ENCODE measurements at regions not wholly inside any gene's neighbourhood (a gene's known extent, or its start where the extent isn't known, plus 50 kb on each side); places are given as distances from the start of the nearest gene placed in this dataset.
"Not testable (repeated sequence)": the region's sequence is repeated elsewhere in the genome, so short reads cannot be mapped to it uniquely, and the experiment has no call there.

DNA sequence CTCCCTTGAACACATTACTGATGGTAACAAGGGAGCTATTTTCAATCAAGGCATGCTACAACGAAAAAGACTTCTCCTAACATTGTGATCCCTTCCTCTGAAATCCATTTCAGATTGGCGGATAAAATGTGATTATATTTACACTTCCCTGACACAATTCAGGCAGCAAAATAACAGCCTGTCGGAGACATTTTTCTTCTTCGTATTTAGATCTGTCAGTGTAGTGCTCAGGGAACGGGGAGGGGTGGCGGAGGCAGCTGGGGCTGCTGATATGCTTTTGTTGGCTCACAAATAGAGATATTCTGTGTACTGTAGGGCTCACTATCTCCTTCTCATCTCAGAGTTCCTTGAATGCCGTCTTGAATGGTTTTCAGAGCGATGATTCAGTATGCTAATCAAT, 1261.7 kb upstream of the AUTS2 start:
- no peak for DNase-seq

DNA sequence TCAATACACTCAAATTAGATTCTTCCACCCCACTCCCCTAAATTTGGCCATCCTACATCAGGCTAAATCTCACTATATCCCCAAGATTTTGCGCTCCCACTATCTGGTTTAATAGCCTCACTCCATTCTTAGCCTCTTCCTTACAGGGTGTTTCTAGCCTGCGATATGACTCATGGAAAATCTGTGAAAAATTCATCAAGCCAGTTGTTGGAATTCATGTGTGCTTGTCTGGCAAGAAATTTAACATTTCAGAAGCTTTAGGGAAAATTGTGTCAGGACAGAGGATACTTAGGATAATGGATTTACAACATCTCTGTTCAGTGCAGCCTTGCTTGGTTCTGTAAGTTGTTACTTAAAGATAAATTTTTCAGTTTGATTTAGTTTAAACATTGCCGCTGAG, 1249.9 kb upstream of the AUTS2 start:
- no peak for DNase-seq

DNA sequence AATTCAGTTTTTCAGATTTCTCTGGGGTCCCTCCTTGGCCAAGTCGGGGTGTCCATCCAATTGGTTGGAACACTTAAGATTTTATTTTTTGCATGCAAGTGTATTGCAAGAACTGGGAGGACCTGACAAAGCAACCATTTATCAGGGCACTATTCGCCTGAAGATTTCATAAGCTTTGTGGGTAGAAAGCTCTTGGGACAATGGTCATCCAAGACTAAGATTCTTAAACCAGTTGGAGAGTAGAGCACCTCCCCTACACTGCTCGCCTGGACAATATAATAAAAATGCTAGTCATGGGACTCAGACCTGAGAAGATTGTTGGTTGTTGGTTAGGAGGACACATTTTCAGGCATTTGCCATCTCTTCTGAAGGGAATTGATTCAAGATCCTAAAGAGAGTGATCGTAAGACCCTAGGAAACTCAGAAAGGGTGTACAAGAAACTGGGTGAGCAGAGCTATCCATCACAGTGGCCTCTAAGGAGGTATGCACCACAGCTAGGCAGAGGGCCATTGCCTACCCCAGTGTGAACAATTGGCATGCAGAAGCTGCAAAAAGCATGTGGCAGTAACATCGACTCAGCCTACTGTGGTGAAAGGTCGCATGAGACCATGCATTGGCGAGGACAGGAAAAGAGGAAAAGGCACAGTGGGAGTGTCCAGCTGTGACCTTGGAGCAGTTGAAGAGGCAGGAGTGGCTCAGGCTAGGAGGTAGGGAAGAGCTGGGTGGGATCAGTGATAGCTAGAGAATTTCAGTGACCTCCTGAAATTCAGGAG, 1235.3 kb upstream of the AUTS2 start:
- DNase-seq, result no peak

DNA sequence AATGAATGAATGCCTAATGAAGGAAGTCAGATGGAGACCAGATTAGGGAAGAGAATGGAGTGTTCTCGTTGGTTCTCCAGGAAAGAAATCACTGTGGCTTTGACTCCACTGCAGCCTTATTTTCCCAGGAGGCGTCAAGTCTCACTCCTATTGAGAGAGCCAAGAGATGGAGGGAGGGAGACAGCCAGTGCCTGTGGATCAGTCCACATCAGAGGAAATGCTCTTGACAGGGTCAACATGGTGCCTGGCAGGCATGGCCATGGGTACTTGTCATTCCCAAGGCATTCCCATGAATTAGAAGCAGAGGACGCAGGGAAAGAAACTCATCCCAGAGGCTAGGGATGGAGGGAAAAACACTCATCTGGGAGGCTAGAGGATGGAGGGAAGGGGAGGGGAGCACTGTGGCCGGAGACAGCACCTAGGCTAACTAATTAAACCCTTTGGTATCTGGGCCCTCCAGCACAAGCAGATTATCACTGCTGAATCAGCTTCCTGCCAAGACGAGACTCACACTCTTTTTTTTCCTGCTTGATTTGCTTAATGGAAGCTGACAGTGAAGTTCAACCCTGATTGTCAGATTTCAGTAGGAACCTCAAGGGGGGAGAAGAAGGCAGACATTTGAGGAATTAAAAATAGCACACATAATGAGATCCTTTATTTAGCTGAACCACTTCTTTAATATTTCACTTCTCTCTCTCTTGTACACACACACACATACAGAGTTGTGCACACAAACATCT, 1233.2 kb upstream of the AUTS2 start:
- no peak for DNase-seq

GRCh38 chr7:68371985-68372384, 1226.3 kb upstream of the AUTS2 start:
- DNase-seq, result no peak

GRCh38 chr7:68376131-68376661, 1222.1 kb upstream of the AUTS2 start:
- DNase-seq, result no peak

- DNase-seq, result no peak
These were observed 1216.5 kb upstream of the AUTS2 start for GRCh38 chr7:68381731-68382130.

DNA sequence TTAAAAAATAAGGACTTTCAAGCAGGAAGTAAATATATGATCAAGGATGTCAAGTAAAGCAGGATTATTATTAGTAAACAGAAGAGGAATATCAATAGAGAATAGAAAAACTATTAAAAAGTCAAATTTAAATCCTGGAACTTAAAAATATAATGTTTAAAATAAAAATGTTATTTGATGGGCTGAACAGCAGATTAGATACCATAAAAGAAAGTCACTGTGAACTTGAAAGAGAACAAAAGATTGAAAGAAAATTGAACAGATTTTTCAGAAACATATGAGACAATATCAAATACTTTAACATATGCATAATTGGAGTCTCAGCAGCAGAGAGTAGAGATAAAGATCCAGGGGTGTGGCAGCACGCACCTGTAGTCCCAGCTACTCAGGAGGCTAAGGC, 1213.7 kb upstream of the AUTS2 start:
- DNase-seq, result no peak

DNA sequence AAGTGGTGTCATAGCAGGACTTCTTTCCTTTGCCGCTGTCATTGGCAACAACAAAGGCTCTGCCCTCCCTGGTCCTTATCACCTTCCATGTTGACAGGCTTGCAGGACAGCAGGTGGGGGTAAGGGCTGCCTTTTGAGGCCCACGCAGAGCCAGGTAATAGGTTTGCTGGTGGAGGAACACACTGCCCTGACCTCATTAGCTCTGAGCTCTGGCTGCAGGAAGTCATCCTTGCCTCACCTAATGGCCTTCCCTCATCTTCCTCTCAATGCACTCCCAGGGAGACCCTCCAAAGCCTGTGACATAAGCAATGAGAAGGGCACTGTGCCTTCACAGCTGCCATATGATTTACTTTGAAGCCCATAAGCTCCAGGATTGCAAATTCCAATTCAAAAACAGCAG, 1205.2 kb upstream of the AUTS2 start:
- DNase-seq, result no peak

DNA sequence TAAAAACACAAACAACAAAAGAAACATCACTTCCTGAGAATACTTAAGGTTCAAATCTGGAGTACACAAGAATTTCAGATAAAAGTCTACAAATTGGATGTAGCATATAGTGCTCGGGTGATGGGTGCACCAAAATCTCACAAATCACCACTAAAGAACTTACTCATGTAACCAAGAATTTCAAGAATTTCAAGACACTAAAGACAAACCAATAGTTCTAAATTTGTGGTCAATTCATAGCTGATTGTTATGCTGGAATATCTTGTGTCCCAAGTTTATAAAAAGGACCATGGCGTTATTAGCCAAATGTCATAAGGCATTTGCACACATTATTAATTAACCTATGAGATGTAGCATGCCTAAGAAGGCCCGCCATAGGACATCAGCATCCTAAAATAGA, 1204.1 kb upstream of the AUTS2 start:
- no peak for DNase-seq

DNA sequence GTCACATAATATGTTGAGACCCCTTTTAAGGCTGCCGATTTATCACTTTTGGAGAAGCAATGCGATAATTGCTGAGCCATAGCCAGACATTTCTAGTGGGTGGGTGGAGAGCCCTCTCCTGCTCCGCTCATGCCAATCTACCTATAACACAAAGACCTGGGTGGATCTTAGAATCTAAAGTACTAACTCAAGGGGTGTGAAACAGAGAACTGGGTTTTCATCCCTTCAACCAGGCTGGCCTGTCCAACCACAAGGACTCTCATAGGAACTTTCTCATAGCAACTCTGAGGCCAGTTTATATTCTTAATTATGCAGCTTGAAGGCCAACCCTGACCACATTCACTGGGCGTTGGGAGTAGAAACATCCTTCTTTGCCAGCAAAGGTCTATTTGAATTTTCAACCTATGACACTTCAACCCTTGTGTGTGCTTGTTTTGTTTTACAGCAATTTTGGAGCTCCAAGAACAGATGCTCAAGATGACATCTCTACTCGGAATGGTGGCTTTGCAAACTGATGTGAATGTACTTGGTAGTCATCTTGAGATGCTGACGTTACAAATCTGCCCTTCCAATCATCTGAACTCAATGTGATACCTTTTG, 1198.2 kb upstream of the AUTS2 start:
- no peak for DNase-seq

DNA sequence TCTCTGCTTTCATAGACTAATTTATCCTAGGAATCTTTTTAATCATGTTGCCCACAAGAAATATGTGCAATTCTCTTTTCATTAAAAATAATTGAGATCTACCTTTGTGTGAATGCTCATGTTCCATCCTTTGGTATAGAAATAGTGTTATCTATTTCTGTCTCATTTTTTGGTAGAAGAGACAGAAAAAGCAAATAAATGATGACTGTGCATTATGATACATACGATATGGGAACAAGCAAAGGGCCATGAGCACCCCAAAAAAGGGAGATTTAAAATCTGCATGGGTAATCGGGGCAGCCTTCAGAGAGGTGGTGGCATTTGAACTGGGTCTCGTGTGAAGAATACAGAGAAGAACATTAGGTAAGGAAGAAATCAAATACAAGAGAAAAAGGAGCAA, 1197.5 kb upstream of the AUTS2 start:
- no peak for DNase-seq

DNA sequence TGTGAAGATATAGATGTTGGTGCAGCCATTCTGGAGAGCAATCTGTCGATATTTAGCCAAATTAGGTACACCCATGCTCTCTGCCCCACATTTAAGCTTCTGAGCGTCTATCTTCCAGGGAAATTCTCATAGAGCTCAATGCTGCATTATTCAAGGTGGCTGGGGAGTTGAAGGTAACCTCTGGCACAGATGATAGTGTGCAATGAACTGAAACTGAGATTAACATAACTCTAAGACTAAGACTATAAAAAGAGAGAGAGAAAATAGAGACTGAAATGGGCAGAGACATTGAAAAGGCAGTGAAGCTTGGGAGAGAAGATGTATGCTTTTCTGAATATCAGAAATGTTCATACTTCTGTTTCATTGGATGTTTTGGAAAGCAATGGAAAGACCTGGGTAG, 1197.0 kb upstream of the AUTS2 start:
- DNase-seq, result no peak

DNA sequence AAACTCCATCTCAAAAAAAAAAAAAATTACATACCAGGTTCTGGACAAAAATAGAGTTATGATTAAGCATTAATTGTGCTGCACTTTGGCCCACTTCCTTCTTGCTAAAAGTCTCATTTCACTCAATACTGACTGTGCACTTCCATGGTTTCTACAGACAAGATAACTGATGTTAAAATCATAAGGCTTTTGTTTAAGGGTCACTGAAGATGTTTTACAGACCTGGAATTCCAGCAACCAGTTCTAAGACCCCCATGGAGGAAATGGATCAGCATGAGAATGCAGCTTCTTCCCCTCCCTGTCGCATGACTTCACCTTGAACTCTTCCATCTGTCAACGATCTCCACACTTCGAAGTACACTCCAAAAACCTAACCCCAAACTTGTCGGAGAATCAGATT, 1191.8 kb upstream of the AUTS2 start:
- DNase-seq, result no peak

DNA sequence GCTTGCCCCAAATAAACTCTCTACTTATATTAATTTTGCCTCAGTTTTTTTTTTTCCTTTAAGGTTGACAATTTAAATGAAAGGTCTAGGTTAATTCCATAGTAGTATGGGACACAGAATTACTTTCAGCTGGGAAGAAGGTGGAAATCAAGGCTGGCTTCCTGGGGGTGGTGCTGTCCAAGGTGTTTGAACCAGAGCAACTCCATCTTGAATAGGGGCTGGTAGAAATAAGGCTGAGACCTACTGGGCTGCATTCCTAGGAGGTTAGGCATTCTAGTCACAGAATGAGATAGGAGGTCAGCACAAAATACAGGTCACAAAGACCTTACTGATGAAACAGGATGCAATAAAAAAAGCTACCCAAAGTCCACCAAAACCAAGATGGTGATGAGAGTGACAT, 1190.8 kb upstream of the AUTS2 start:
- no peak for DNase-seq

DNA sequence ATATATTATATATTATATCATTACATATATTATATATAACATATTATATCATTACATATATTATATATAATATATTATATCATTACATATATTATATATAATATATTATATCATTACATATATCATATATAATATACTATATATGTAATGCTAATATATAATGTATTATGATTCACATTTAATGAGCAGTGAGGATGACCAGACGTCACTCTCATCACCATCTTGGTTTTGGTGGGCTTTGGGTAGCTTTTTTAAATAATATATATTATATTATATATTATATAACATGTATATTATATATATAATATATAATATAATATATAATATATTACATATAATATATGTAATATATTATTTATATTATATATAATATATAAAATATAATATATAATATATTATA, 1189.4 kb upstream of the AUTS2 start:
- no peak for DNase-seq

DNA sequence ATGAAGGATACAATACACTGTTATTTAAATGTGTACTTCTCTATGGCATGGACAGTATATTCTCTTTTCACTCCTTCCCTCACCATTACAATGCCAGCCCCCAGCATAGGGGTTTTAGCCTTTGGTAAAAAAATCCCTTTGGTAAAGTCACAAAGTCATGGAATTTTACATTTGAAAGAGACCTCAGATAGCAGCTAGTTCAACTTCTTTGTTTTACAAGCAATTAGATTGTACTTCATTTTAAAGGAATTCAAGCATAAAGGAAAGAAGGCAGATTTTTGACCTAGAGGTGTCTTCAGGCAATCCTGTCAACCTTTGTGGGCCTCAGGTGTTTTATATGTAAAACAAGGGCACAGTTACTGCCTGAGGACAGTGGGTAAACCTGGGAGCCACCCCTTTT, 1188.4 kb upstream of the AUTS2 start:
- no peak for DNase-seq

- not testable (repeated sequence) for DNase-seq
These were observed 1187.6 kb upstream of the AUTS2 start for GRCh38 chr7:68410693-68411092.

DNA sequence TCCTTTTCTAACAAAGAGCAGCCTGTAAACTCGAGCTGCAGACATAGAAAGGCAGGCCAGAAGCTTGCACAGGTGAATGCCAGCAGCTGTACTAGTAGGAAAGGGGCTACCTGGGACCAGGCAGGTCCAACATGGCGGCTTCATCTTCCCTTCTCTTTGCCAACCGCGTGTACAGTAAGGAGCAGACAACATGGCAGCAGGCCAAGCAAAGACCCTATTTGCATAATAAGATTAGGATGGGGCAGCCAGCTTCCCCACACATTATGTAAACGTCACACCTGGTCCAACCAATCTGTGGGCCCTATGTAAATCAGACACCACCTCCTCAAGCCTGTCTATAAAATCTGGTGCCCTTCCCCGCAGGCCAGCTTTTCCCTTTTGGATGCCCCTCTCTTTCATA, 1186.5 kb upstream of the AUTS2 start:
- peak; percentile 66 for DNase-seq

GRCh38 chr7:68414631-68415425, 1183.4 kb upstream of the AUTS2 start:
- DNase-seq, result no peak

DNA sequence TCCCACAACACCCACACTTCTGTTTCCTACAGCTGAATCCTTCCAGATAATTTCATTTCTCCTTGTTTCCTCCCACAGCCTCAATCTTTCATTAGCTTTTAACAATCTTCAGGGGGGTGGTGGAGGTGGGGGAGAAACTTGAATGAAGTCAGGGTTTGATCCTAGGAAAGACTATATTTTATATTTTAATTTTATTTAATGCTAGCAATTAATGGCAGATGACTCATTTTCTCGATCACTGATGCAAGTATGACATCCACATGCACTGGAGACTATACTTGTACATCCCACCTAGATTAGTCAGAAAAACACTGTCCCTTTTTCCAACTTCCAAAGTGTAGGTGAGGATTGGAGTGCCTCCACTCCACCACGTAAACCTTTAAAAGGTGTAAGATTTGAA, 1181.3 kb upstream of the AUTS2 start:
- DNase-seq, result no peak

GRCh38 chr7:68417659-68418058, 1180.6 kb upstream of the AUTS2 start:
- DNase-seq, result no peak
